ENCODE measurements at regions not wholly inside any gene's neighbourhood (a gene's known extent, or its start where the extent isn't known, plus 50 kb on each side); places are given as distances from the start of the nearest gene placed in this dataset.
"Not testable (repeated sequence)": the region's sequence is repeated elsewhere in the genome, so short reads cannot be mapped to it uniquely, and the experiment has no call there.

GRCh38 chr10:84838851-84839250, 510.5 kb downstream of the CCSER2 start:
- CTCF ChIA-PET = no interaction called here

GRCh38 chr10:84842593-84842992, 514.2 kb downstream of the CCSER2 start:
- CTCF ChIA-PET = no interaction called here
- POLR2A ChIA-PET = no interaction called here

More at GRCh38 chr10:84838851-84839250, 510.5 kb downstream of the CCSER2 start:
- POLR2A ChIA-PET = no interaction called here

GRCh38 chr10:84844461-84844860, 516.1 kb downstream of the CCSER2 start:
- ChIA-PET POLR2A (no interaction called here), CTCF (no interaction called here)

- CTCF ChIA-PET = no interaction called here
- POLR2A ChIA-PET = no interaction called here
Observed at GRCh38 chr10:84845628-84846261, 517.4 kb downstream of the CCSER2 start.

GRCh38 chr10:84846658-84847316, 518.4 kb downstream of the CCSER2 start:
- POLR2A ChIA-PET = no interaction called here
- CTCF ChIA-PET = no interaction called here

- ChIA-PET CTCF (no interaction called here), POLR2A (no interaction called here)
Observed at GRCh38 chr10:84848967-84849366, 520.6 kb downstream of the CCSER2 start.

- ChIA-PET POLR2A (no interaction called here), CTCF (no interaction called here)
Observed at GRCh38 chr10:84850826-84851225, 522.4 kb downstream of the CCSER2 start.

- CTCF ChIA-PET = no interaction called here
- POLR2A ChIA-PET = no interaction called here
Observed at GRCh38 chr10:84854439-84854838, 526.0 kb downstream of the CCSER2 start.

GRCh38 chr10:84860855-84861254, 532.5 kb downstream of the CCSER2 start:
- ChIA-PET POLR2A (no interaction called here), CTCF (no interaction called here)

GRCh38 chr10:84862551-84862950, 534.2 kb downstream of the CCSER2 start:
- ChIA-PET CTCF (no interaction called here), POLR2A (no interaction called here)

GRCh38 chr10:84863675-84864074, 535.3 kb downstream of the CCSER2 start:
- POLR2A ChIA-PET = no interaction called here
- CTCF ChIA-PET = no interaction called here

GRCh38 chr10:84876116-84876999, 548.0 kb downstream of the CCSER2 start:
- ChIA-PET POLR2A (no interaction called here), CTCF (no interaction called here)

- ChIA-PET POLR2A (no interaction called here), CTCF (no interaction called here)
Observed at GRCh38 chr10:84879991-84880390, 551.6 kb downstream of the CCSER2 start.

- POLR2A ChIA-PET, CTCF ChIA-PET: not testable (repeated sequence)
Observed at GRCh38 chr10:84881696-84882095, 553.3 kb downstream of the CCSER2 start.

- ChIA-PET POLR2A (no interaction called here), CTCF (no interaction called here)
Observed at GRCh38 chr10:84890706-84891105, 562.3 kb downstream of the CCSER2 start.

- CTCF ChIA-PET = no interaction called here
- POLR2A ChIA-PET = no interaction called here
Observed at GRCh38 chr10:84891631-84892030, 563.2 kb downstream of the CCSER2 start.

- CTCF ChIA-PET = no interaction called here
- POLR2A ChIA-PET = no interaction called here
Observed at GRCh38 chr10:84895541-84895940, 567.2 kb downstream of the CCSER2 start.

- ChIA-PET CTCF (no interaction called here), POLR2A (no interaction called here)
Observed at GRCh38 chr10:84896909-84897308, 568.5 kb downstream of the CCSER2 start.

GRCh38 chr10:84899268-84899667, 570.9 kb downstream of the CCSER2 start:
- POLR2A ChIA-PET = no interaction called here
- CTCF ChIA-PET = no interaction called here

- CTCF ChIA-PET = no interaction called here
- POLR2A ChIA-PET = no interaction called here
Observed at GRCh38 chr10:84900141-84900540, 571.8 kb downstream of the CCSER2 start.

GRCh38 chr10:84901885-84902284, 573.5 kb downstream of the CCSER2 start:
- CTCF ChIA-PET = no interaction called here
- POLR2A ChIA-PET = no interaction called here
